ENCODE measurements at regions not wholly inside any gene's neighbourhood (a gene's known extent, or its start where the extent isn't known, plus 50 kb on each side); places are given as distances from the start of the nearest gene placed in this dataset.

GRCh38 chr10:100612601-100613595 lies 77.2 kb downstream of the HIF1AN start:
- DNase-seq (no peak), ATAC-seq (no peak)
- intact Hi-C loops (cut with micrococcal nuclease), result no loop called here

GRCh38 chr10:100613846-100614245 lies 78.1 kb downstream of the HIF1AN start:
- DNase-seq, result no peak
- intact Hi-C loops (cut with micrococcal nuclease), result no loop called here
- no peak for ATAC-seq

GRCh38 chr10:100614429-100615095 lies 78.8 kb downstream of the HIF1AN start:
- ATAC-seq (no peak), DNase-seq (no peak)
- intact Hi-C loops (cut with micrococcal nuclease), result no loop called here

GRCh38 chr10:100615241-100615640 lies 79.5 kb downstream of the HIF1AN start:
- intact Hi-C loops (cut with micrococcal nuclease), result no loop called here
- ATAC-seq (no peak), DNase-seq (no peak)

- ATAC-seq (no peak), DNase-seq (no peak)
- intact Hi-C loops (cut with micrococcal nuclease), result no loop called here
Observed at GRCh38 chr10:100615908-100616307, 80.2 kb downstream of the HIF1AN start.

GRCh38 chr10:100618091-100618615 lies 82.4 kb downstream of the HIF1AN start:
- intact Hi-C loops (cut with micrococcal nuclease), result no loop called here
- DNase-seq (no peak), ATAC-seq (no peak)

GRCh38 chr10:100618632-100619255 lies 83.0 kb downstream of the HIF1AN start:
- no peak for ATAC-seq
- intact Hi-C loops (cut with micrococcal nuclease), result no loop called here
- no peak for DNase-seq

- no peak for DNase-seq
- no peak for ATAC-seq
- intact Hi-C loops (cut with micrococcal nuclease), result no loop called here
Observed at GRCh38 chr10:100620087-100620835, 84.5 kb downstream of the HIF1AN start.

GRCh38 chr10:100621360-100622205 lies 85.8 kb downstream of the HIF1AN start:
- intact Hi-C loops (cut with micrococcal nuclease), result no loop called here
- no peak for ATAC-seq
- no peak for DNase-seq

GRCh38 chr10:100622946-100623345 lies 87.2 kb downstream of the HIF1AN start:
- DNase-seq (no peak), ATAC-seq (no peak)
- intact Hi-C loops (cut with micrococcal nuclease), result no loop called here

- ATAC-seq, result no peak
- no peak for DNase-seq
- intact Hi-C loops (cut with micrococcal nuclease), result no loop called here
Observed at GRCh38 chr10:100623521-100624230, 87.9 kb downstream of the HIF1AN start.

GRCh38 chr10:100624298-100624697 lies 88.6 kb downstream of the HIF1AN start:
- ATAC-seq (no peak), DNase-seq (no peak)
- intact Hi-C loops (cut with micrococcal nuclease), result no loop called here

GRCh38 chr10:100625816-100626215 lies 90.1 kb downstream of the HIF1AN start:
- intact Hi-C loops (cut with micrococcal nuclease), result no loop called here
- DNase-seq (no peak), ATAC-seq (no peak)

GRCh38 chr10:100628061-100628460 lies 92.3 kb downstream of the HIF1AN start:
- no peak for ATAC-seq
- DNase-seq, result no peak
- intact Hi-C loops (cut with micrococcal nuclease), result no loop called here

GRCh38 chr10:100631192-100631591 lies 95.4 kb downstream of the HIF1AN start:
- DNase-seq, result no peak
- ATAC-seq, result no peak
- intact Hi-C loops (cut with micrococcal nuclease), result no loop called here

GRCh38 chr10:100632027-100632426 lies 96.3 kb downstream of the HIF1AN start:
- intact Hi-C loops (cut with micrococcal nuclease), result no loop called here
- ATAC-seq, result no peak

GRCh38 chr10:100634034-100634433 lies 98.3 kb downstream of the HIF1AN start:
- intact Hi-C loops (cut with micrococcal nuclease), result no loop called here
- no peak for ATAC-seq
- no peak for DNase-seq

More at GRCh38 chr10:100632027-100632426, 96.3 kb downstream of the HIF1AN start:
- no peak for DNase-seq
